ENCODE measurements at regions not wholly inside any gene's neighbourhood (a gene's known extent, or its start where the extent isn't known, plus 50 kb on each side); places are given as distances from the start of the nearest gene placed in this dataset.

DNA sequence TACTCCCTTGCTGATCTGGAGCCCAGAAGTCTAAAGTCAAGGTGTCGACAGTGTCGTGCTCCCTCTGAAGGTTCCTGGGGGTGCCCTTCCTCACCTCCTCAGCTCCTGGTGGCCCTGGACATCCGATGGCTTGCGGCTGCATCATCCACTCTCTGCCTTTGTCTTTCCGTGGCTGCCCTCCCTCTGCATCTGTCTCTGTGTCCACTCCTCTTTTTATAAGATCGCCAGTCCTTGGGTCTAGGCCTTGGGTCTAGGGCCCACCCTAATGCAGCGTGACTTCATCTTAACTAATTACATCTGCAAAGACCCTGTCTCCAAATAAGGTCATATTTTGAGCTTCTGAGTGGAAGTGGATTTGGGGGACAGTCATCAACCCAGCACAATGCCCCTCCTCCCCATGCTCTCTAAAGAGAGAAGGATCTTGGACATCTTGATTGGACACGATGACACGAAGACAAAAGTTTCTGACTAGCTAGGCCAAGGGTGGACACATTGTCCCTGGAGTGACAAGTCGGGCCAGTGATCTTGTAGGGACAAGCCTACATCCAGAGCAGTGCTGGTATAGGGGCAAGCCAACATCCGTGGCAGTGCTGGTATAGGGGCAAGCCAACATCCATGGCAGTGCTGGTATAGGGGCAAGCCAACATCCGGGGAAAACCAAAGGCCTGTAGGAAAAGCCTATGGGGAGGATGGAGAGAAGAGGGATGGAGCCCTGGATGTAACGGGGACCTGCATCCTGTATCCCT, 93.9 kb upstream of the DIO3 start:
- no peak overlapping the region for H3K4me3 ChIP-seq (ENCODE audit: low read depth, low read length)
- DNase-seq (ENCODE audit: low read depth), result no peak

GRCh38 chr14:101469382-101470247, 91.7 kb upstream of the DIO3 start:
- DNase-seq (ENCODE audit: low read depth), result no peak
- H3K4me3 ChIP-seq (ENCODE audit: low read depth, low read length), result no peak overlapping the region

GRCh38 chr14:101470266-101470665, 91.0 kb upstream of the DIO3 start:
- no peak overlapping the region for H3K4me3 ChIP-seq (ENCODE audit: low read depth, low read length)
- DNase-seq (ENCODE audit: low read depth), result no peak

GRCh38 chr14:101471723-101472517, 89.4 kb upstream of the DIO3 start:
- DNase-seq (ENCODE audit: low read depth), result no peak
- H3K4me3 ChIP-seq (ENCODE audit: low read depth, low read length), result no peak overlapping the region

GRCh38 chr14:101472518-101472849, 88.8 kb upstream of the DIO3 start:
- H3K4me3 ChIP-seq (ENCODE audit: low read depth, low read length), result no peak overlapping the region
- DNase-seq (ENCODE audit: low read depth), result no peak

- DNase-seq (ENCODE audit: low read depth), result no peak
- H3K4me3 ChIP-seq (ENCODE audit: low read depth, low read length), result no peak overlapping the region
These were observed 88.1 kb upstream of the DIO3 start for GRCh38 chr14:101473045-101473729.

DNA sequence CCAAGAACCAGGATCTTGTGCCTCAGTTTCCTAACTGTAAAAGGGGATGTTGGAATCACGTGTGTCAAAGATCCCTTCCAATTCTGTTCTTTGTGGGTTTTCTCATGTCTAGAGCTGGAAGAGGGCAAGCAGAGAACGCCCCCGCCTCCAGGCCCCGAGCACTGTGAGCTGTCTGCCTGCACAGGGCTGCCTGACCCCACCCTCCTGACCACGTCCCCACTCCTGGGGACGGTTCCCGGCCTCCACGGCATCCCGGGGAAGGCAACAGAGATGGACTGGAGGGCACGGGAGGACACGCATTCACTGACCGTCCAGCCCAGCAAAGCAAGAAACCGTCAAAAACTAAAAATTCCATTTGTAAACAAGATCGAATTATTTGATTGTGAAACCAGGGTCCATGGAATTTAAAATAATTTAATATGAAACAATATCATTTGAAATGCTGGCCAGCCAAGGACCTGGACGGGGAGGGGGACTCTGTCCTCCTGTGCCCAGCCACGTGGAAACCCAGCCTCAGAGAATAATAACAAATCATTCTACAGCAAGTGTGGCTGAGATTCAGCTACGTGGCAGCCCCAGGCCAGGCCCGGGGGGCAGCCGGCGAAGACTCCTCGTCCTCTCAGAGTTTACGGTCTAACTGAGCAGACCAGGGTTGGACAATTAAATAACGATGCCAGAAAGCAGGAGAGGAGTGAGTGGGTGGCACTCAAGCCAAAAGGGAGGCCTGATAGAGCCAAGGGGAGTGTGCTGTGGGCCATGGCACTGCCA, 87.3 kb upstream of the DIO3 start:
- no peak for DNase-seq (ENCODE audit: low read depth)
- no peak overlapping the region for H3K4me3 ChIP-seq (ENCODE audit: low read depth, low read length)

DNA sequence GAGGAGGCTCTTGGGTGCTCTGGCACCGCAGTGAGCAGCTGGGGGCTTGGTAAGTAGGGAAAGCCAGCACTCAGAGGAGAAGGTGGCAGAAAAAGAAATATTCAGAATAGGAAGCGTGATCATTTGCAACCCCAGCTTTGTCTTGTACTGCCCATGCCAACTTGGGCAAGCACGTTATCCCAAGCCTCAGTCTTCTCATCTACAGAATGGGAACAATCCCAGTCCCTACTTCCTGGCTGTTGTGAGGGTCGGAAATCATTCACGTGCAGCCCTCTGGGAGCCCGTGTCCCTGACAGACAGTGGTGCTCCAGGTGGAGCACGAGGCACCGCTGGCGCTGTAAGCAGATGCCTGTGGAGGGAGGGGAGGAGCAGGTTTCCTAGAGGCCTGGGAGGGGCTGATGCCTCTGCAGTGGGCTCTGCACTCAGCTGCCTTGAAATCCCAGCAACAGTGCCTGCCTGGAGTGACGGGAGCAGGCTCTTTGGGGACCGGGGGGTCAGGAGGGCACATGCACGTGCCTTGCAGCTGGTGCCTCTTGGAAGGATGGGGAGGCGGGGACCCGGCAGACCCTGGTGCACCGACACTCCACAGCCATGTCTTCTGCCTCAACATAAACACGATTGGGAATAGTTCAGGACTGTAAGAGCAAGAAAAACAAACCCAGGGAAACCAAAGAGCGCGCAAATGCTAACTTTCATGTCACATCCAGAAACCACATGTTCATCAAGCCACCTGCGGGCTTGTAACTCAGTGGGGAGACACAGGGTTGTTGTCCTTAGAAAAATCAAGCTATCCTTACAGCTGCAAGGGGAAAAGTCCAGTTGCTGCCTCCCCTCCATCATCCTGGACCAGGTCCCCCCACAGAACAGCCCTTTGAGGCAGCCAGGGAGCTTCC, 86.5 kb upstream of the DIO3 start:
- no peak for DNase-seq (ENCODE audit: low read depth)

GRCh38 chr14:101475456-101476257, 85.6 kb upstream of the DIO3 start:
- peak; percentile 17 for DNase-seq (ENCODE audit: low read depth)
- no peak overlapping the region for H3K4me3 ChIP-seq (ENCODE audit: low read depth, low read length)

More for the DNA sequence above, 86.5 kb upstream of the DIO3 start:
- no peak overlapping the region for H3K4me3 ChIP-seq (ENCODE audit: low read depth, low read length)

GRCh38 chr14:101476258-101476915, 84.9 kb upstream of the DIO3 start:
- DNase-seq (ENCODE audit: low read depth), result no peak
- no peak overlapping the region for H3K4me3 ChIP-seq (ENCODE audit: low read depth, low read length)

- no peak for DNase-seq (ENCODE audit: low read depth)
- no peak overlapping the region for H3K4me3 ChIP-seq (ENCODE audit: low read depth, low read length)
These were observed 84.3 kb upstream of the DIO3 start for GRCh38 chr14:101476916-101477553.

DNA sequence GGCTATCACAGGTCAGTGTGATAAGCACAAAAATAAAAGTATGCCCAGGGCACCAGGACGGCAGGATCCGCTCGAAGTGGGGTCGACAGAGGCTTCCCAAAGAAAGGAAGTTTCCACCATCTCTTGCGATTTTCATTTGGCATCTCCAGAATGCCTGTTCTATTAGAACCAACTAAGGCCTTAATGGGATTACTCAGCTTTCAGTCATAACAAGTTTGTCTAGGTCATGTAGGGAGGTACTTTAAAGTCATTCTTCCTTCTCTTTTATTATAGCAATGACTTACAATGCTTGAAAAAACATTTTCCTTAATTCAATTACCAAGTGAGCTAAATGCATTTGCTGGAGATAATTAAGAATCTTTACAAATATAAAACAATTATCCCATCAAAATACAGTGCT, 83.6 kb upstream of the DIO3 start:
- DNase-seq (ENCODE audit: low read depth), result no peak
- no peak overlapping the region for H3K4me3 ChIP-seq (ENCODE audit: low read depth, low read length)

- no peak overlapping the region for H3K4me3 ChIP-seq (ENCODE audit: low read depth, low read length)
- DNase-seq (ENCODE audit: low read depth), result no peak
These were observed 83.2 kb upstream of the DIO3 start for GRCh38 chr14:101478096-101478495.

DNA sequence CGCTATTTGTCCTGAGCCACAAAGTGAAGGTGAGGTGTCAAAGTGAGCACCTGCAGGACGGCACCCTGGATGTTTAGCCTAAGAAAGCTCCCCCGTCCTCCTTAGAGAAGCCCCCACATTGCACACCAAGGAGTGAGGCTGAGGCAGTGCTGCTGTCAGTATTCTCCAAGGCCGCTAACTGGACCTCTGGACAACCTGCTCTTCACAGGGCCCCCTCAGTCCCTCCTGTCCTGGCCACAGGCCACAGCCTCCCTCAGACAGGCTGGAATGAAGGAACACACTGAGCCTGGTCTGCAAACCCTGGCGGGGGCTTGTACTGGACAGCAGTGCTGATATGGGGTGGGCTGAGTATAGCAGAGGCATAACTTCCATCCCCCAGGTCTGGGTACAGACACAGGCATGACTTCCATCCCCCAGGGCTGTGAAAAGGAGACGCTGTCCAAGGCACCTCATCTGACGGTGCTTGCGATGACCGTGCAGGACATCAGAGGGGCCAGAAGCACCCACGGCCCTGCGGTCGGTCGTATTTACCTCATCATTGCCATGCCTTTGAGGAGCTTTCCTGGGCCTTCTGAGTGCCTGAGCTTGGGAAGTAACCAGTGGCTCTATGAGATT, 82.4 kb upstream of the DIO3 start:
- no peak overlapping the region for H3K4me3 ChIP-seq (ENCODE audit: low read depth, low read length)

GRCh38 chr14:101480022-101480746, 81.1 kb upstream of the DIO3 start:
- no peak overlapping the region for H3K4me3 ChIP-seq (ENCODE audit: low read depth, low read length)
- no peak for DNase-seq (ENCODE audit: low read depth)

More for the DNA sequence above, 82.4 kb upstream of the DIO3 start:
- no peak for DNase-seq (ENCODE audit: low read depth)

All from skeletal muscle cell (primary cell).